Peyer's patch (tissue), 4 donors: ENCODE measurements at regions not wholly inside any gene's neighbourhood (a gene's known extent, or its start where the extent isn't known, plus 50 kb on each side); places are given as distances from the start of the nearest gene placed in this dataset.

ENCODE experiments used
- DNase-seq, 3 donors: peaks; one replicate each; pipeline ENCODE4 v3.0.0-alpha.2; 2017 to 2019
- H3K27ac ChIP-seq, 4 donors: fragments of 200-600 bp; sonication (generic); one replicate each; pipeline ENCODE4 v1.5.1; 2016 to 2019
- H3K27me3 ChIP-seq, 2 donors: fragments of 200-600 bp; sonication (generic); one replicate each; pipeline ENCODE4 v1.5.1; 2019
- H3K36me3 ChIP-seq, 3 donors: fragments of 200-600 bp; sonication (generic); one replicate each; pipeline ENCODE4 v1.5.1; 2016 to 2019
- H3K4me1 ChIP-seq, 4 donors: fragments of 200-600 bp; sonication (generic); one replicate each; pipeline ENCODE4 v1.5.1; 2016 to 2019
- H3K4me3 ChIP-seq, 4 donors: fragments of 200-600 bp; sonication (generic); 1 replicate in 3 of 4; 2 replicates in 1 of 4; pipeline ENCODE4 v1.5.1; 2016 to 2019; ENCODE audit warnings: mild to moderate bottlenecking in 1 of 4
- H3K9me3 ChIP-seq, 4 donors: fragments of 200-600 bp; sonication (generic); one replicate each; pipeline ENCODE4 v1.5.1; 2016 to 2019; ENCODE audit warnings: mild to moderate bottlenecking in 1 of 4
- POLR2A ChIP-seq, 2 donors: fragments of 450-650 bp; IDR thresholded peaks; one replicate each; pipeline ENCODE4 v1.5.1; 2017; ENCODE audit warnings: antibody characterized with exemption in 2 of 2, mild to moderate bottlenecking in 2 of 2, moderate library complexity in 2 of 2
- TF ChIP-seq, protein P1 (sequence below), 6 experiments: fragments of 450-650 bp in 4 of 6; fragments of 200-600 bp in 2 of 6; sonication (generic) in 1 of 6; IDR thresholded peaks; one replicate each; pipeline ENCODE4 v1.5.1; 2017 to 2019; ENCODE audit warnings: antibody characterized with exemption in 6 of 6, mild to moderate bottlenecking in 3 of 6, moderate library complexity in 1 of 6

DNA sequence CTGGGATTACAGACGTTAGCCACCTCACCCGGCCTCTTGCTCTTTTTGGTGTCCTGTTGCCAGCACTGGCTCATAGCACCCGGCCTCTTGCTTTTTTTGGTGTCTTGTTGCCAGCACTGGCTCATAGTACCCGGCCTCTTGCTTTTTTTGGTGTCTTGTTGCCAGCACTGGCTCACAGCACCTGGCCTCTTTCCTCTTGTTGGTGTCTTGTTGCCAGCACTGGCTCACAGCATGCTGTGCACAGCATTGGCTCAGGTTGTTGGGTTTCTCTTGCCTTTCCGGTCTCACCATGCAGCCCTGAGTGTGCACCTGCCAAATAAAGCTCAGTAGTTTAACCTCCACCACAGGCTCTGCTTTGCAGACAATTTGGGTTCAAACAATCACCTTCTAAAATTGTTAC is 208.2 kb downstream of the THBS2 start:
- no peak for TF ChIP-seq POLR2A (IDR thresholded peaks at IDR 0.05)
- TF ChIP-seq, protein P1, sequence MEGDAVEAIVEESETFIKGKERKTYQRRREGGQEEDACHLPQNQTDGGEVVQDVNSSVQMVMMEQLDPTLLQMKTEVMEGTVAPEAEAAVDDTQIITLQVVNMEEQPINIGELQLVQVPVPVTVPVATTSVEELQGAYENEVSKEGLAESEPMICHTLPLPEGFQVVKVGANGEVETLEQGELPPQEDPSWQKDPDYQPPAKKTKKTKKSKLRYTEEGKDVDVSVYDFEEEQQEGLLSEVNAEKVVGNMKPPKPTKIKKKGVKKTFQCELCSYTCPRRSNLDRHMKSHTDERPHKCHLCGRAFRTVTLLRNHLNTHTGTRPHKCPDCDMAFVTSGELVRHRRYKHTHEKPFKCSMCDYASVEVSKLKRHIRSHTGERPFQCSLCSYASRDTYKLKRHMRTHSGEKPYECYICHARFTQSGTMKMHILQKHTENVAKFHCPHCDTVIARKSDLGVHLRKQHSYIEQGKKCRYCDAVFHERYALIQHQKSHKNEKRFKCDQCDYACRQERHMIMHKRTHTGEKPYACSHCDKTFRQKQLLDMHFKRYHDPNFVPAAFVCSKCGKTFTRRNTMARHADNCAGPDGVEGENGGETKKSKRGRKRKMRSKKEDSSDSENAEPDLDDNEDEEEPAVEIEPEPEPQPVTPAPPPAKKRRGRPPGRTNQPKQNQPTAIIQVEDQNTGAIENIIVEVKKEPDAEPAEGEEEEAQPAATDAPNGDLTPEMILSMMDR (IDR thresholded peaks at IDR 0.05): no peak
- Histone ChIP-seq H3K9me3 (no peaks in the 10 kb centered on the region), H3K4me3 (no peak overlapping the region), H3K36me3 (no peaks in the 10 kb centered on the region), H3K27ac (no peak overlapping the region), H3K4me1 (no peaks in the 10 kb centered on the region), H3K27me3 (no peaks in the 10 kb centered on the region)
- no peak for DNase-seq

DNA sequence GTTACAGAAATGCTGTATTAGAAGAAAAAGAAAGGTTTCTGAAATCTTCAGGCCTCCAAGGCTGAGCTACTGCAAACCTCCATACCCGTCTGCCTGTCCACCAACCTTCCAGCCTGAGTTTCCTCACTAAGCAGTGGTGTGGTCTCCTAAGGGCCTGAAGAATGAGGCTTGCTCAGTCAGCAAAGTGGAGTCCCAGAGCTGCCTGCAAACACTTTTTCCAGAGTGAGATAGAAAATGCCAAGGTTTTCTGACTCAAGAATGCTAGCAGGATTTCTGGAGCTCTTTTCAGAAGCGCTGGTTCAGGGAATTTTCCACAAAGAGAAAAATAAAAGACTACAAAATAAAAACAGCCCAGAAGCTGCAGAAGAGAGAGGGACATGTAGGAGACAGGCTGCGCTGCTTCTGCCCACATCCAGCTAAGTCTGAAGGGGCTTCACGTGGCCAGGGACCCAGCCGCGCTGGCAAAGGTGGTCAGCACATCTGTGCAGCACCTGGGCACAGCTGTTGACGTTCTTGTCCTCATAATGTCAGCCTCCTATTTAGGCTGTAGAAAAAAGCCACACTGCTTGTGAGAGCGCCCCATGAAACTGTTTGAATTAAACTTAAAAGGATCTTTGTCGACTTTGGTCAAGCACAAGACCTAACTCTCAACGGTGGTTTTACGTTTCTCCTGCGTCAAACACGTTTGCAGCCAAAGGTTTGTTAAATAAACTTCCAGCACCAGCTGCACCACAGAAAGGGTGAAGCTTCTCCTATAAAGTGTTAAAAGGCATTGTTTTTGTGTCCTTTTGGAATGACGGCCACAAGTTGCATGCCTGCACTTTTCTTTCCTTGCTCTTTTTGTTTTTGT is 209.0 kb downstream of the THBS2 start:
- Histone ChIP-seq H3K4me3 (no peak overlapping the region), H3K27me3 (no peaks in the 10 kb centered on the region), H3K27ac (no peak overlapping the region), H3K36me3 (no peaks in the 10 kb centered on the region), H3K9me3 (no peaks in the 10 kb centered on the region), H3K4me1 (no peaks in the 10 kb centered on the region)
- no peak for DNase-seq
- TF ChIP-seq, protein P1 (IDR thresholded peaks at IDR 0.05): no peak
- no peak for TF ChIP-seq POLR2A (IDR thresholded peaks at IDR 0.05)

DNA sequence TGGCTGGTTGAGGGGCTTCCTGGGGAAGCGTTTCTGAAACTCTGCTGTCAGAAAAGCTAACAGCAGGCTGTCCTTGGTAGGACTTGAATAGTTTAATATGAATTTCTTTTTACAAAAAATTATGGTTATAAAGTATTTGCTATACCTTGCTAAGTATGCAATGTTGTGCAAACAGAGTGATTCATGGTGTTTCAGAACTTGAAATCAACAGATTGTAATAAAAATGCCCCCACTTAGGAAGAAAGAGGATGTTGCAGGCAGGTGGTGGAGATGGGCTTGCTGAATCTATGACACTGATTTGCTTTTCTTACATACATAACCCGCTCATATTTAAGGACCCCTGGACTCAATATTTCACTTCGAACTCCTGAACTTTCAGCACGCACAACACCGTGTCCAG is 211.6 kb downstream of the THBS2 start:
- H3K4me1 ChIP-seq: no peaks in the 10 kb centered on the region
- no peak overlapping the region for H3K27ac ChIP-seq
- no peaks in the 10 kb centered on the region for H3K27me3 ChIP-seq
- no peaks in the 10 kb centered on the region for H3K9me3 ChIP-seq
- no peak for TF ChIP-seq POLR2A (IDR thresholded peaks at IDR 0.05)
- TF ChIP-seq, protein P1 (IDR thresholded peaks at IDR 0.05): no peak
- H3K36me3 ChIP-seq: no peaks in the 10 kb centered on the region
- no peak for DNase-seq
- no peak overlapping the region for H3K4me3 ChIP-seq

DNA sequence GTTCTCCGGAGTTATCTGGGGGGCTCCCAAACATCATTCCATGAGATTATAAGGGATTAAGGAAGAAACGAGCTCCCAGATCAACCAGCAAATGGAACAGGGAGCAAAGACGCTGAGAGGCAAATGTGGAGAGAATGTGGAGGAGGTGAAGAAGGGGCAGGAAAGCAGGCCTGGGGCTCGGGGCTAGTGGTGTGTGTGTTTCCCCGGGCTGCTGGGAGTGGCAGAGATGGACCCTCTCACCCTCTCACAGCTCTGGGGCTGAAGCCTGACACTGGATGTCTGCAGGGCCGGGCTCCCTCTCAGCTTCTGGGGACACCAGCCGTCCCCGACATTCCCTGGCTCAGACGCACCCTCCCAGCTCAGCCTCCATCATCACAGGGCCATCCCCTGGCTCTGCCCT is 212.6 kb downstream of the THBS2 start:
- TF ChIP-seq POLR2A (IDR thresholded peaks at IDR 0.05): no peak
- TF ChIP-seq, protein P1 (IDR thresholded peaks at IDR 0.05): no peak
- Histone ChIP-seq H3K4me1 (no peaks in the 10 kb centered on the region), H3K9me3 (no peaks in the 10 kb centered on the region), H3K27me3 (no peaks in the 10 kb centered on the region), H3K4me3 (no peak overlapping the region), H3K27ac (no peak overlapping the region), H3K36me3 (no peaks in the 10 kb centered on the region)
- no peak for DNase-seq

DNA sequence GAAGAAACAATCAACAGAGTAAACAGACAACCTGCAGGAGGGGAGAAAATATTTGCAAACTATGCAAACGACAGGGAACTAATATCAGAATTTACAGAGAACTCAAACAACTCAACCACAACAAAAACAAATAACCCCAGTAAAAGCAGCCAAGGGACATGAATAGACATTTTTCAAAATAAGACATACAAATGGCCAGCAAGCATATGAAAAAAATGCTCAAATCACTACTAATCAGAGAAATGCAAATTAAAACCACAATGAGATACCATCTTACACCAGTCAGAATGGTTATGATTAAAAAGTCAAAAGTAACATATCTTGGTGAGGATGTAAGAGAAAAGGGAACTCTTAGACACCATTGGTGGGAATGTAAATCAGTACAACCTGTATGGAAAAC is 215.0 kb downstream of the THBS2 start:
- no peaks in the 10 kb centered on the region for H3K36me3 ChIP-seq
- DNase-seq: no peak
- no peaks in the 10 kb centered on the region for H3K27me3 ChIP-seq
- H3K27ac ChIP-seq: no peak overlapping the region
- no peak overlapping the region for H3K4me3 ChIP-seq
- H3K9me3 ChIP-seq: no peaks in the 10 kb centered on the region
- no peak for TF ChIP-seq POLR2A (IDR thresholded peaks at IDR 0.05)
- TF ChIP-seq, protein P1 (IDR thresholded peaks at IDR 0.05): no peak
- no peaks in the 10 kb centered on the region for H3K4me1 ChIP-seq
